ENCODE measurements at regions not wholly inside any gene's neighbourhood (a gene's known extent, or its start where the extent isn't known, plus 50 kb on each side); places are given as distances from the start of the nearest gene placed in this dataset.
"Not testable (repeated sequence)": the region's sequence is repeated elsewhere in the genome, so short reads cannot be mapped to it uniquely, and the experiment has no call there.

DNA sequence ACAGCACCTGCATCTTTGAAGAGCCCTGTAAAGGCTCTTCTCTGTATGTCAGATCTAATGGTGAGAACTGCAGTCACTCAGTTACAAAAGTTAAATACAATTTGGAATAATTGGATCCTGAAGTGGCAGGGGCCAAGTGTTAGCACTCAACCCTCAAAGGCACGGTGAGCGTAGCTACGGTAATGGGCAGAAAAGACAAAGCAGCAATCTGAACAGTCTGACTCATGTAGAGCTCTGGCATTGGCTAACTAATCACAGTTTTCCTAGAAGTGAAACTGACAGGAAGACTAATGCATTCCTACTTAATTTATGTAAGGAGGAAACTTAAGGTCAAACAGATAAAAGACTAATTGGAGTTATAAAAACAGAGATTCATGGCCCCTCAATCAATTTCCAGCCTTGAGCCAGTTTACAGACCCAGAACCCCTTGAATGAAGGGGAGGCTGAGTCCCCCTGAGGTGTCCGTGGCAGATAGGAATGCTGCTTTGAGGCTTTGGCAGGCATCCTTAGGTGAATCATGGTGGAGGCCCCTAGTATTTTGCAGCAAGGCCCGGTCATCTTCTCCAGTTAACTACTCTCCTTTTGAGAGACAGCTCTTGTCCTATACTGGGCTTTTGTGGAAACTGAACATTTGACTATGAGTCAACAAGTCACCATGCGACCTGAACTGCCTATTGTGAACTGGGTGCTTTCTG is 450.7 kb downstream of the ZNF33B start:
- DNase-seq (ENCODE audit: low read depth in 2 of 2): not testable (repeated sequence)

DNA sequence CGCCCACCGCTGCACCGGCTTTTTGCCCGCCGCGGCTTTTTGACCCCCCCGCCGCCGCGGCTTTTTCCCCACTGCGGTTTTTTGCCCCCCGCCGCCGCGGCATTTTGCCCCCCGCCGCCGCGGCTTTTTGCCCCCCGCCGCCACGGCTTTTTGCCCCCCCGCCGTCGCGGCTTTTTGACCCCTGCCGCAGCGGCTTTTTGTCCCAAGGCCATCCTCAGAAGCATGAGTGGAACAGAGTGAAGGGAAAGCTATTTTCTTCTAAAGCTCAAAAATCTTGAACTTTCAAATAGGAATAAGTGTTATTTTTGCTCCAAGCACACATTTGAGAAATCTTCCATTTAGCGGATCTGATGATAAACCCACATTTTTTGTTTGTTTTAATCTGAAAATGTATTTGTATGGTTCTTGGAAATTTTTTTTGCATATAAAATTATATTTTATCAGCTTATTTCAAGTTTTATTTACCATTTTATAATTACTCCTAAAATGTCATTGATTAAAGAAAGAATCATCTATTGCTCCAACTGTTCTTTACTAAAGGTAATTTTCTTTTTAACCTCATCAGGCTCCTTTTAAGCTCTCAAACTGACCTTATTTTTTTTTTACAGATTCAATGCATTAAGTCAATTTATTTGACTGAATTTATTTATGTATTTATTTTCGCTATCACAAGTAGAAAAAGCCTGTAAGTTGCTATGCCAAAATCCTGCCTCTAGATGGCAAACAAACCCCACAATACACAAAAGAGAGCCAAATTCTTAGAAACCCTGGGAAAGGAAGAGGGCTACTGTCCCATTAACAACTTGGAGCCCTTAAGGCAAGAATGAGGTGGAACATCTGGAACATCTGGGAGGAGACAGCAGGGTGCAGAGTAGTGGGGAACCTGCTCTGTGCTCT is 460.3 kb downstream of the ZNF33B start:
- not testable (repeated sequence) for DNase-seq (ENCODE audit: low read depth in 2 of 2)

DNA sequence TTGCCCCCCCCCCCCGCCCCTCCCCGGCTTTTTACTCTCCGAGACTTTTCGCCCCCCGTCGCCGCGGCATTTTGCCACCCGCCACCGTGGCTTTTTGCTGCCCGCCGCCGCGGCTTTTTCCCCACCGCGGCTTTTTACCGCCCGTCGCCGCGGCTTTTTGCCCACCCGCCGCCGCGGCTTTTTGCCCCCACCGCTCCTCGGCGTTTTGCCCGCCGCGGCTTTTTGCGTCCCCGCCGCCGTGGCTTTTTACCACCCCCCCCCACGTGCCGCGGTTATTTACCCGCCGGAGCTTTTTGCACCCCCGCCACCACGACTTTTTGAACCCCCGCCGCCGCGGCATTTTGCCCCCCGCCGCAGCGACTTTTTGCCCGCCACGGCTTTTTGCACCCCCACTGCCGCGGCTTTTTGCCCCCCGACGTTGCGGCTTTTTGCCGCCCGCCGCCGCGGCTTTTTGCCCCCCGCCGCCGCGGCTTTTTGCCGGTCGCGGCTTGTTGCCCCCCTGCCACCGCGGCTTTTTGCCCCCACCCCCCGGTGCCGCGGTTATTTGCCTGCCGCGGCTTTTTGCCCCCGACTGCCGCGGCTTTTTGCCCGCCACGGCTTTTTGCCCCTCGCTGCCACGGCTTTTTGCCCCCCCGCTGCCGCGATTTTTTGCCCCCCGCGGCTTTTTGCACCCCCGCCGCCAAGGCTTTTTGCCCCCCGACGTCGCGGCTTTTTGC is 461.1 kb downstream of the ZNF33B start:
- DNase-seq (ENCODE audit: low read depth in 2 of 2): no peak

DNA sequence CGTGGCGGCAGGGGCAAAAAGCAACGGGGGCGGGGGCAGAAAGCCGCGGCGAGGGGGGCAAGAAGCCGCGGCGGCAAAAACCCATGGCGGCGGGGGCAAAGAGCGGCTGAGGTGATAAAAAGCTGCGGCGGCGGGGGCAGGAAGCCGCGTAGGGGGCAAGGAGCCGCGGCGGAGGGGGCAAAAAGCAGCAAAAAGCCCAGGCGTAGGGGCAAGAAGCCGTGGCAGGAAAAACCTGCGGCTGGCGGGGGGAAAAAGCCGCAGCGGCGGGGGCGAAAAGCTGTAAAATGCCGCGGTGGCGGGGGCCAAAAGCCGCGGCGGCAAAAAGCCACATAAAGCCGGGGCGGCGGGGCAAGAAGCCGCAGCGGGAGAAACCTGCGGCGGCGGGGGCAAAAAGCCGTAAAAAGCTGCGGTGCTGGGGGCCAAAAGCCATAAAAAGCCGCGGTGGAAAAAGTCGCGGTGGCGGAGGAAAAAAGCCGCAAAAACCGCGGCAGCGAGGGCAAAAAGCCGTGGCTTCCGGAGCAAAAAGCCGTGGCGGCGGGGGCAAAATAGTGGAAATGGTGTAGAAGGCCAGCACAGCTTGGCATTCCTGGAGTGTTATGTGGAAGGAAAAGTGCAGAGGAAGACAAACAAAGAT is 487.8 kb downstream of the ZNF33B start:
- no peak for DNase-seq (ENCODE audit: low read depth in 2 of 2)

DNA sequence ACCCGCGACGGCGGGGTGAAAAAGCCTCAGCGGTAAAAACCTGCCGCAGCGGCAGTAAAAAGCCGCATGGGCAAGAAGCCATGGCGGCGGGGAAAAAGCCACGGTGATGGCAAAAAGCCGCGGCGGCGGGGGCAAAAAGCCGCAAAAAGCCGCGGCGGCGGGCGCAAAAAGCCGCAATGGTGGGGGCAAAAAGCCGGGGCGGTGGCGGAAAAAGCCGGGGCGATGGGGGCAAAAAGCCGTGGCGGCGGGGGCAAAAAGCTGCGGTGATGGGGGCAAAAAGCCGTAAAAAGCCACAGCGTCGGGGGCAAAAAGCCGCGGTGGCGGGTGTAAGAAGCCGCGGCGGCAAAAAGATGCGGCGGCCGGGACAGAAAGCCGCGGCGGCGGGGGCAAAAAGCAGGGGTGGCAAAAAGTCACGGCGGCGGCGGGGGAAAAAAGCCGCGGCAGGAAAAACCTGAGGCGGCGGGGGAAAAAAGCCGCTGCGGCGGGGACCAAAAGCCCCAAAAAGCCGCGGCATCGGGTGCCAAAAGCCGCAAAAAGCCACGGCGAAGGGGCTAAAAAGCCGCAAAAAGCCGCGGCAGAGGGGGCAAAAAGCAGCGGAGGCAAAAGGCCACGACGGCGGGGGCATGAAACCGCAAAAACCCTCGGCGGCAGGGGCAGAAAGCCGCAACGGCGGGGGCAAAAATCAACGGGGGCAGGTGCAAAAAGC is 488.5 kb downstream of the ZNF33B start:
- no peak for DNase-seq (ENCODE audit: low read depth in 2 of 2)

DNA sequence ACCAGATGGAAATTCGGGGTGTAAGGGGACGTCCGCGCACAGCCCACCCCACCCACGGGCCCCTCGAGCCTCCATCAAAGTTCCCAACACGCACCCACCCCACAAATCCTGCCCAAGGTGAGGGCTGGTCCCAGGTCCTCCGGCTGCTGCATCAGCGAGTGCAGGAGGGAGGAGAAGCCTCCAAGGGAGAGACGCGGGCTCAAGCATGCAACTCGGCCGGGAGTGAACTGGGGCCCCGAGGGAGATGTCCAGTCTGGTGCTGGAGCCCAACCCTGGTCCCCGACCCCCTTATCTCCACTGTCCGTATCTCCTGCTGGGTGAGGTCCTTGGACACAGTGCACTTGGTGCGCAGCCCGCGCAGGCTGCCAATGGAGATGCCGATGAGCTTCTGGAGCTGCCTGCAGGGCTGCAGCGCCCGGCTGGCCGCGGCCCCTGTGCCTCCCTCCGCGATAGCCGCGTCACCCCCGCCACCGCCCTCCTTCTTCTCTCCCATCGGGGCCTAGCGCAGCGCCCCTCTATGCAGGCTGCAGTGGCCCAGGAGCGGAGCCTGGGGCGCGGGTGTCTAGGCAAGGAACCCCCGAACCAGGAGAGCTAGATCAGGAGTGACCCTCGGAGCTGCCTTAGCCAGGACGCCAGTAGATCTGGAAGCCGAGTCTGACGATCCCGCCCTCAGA is 489.2 kb downstream of the ZNF33B start:
- no peak for DNase-seq (ENCODE audit: low read depth in 2 of 2)

DNA sequence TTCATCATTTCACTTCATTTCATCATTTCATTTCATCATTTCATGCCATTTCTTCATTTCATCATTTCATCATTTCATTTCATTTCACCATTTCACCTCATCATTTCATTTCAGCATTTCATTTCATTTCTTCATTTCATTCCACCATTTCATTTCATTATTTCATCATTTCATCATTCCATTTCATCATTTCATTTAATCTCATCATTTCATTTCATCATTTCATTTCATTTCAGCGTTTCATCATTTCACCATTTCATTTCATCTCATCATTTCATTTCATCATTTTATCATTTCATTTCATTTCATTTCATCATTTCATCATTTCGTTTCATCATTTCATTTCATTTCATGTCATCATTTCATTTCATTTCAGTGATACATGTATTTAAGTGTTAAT is 492.2 kb downstream of the ZNF33B start:
- DNase-seq (ENCODE audit: low read depth in 2 of 2): not testable (repeated sequence)

DNA sequence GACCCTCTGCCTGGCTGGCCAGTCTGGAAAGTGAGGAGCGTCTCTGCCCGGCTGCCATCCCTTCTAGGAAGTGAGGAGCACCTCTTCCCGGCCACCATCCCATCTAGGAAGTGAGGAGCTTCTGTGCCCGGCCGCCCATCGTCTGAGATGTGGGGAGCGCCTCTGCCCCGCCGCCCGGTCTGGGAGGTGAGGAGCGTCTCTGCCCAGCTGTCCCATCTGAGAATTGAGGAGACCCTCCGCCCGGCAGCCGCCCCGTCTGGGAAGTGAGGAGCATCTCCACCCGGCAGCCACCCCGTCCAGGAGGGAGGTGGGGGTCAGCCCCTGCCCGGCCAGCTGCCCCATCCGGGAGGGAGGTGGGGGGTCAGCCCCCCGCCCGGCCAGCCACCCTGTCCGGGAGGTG is 500.3 kb downstream of the ZNF33B start:
- not testable (repeated sequence) for DNase-seq (ENCODE audit: low read depth in 2 of 2)

DNA sequence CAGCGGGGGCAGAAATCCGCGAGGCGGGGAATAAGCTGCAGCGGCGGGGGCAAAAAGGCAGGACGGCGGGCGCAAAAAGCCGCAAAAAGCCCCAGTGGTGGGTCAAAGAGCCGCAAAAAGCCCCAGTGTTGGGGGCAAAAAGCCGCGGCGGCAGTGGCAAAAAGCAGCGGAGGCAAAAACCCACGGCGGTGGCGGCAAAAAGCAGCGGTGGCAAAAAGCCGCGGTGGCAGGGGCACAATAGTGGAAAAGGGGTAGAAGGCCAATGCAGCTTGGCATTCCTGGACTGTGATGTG is 525.3 kb downstream of the ZNF33B start:
- DNase-seq (ENCODE audit: low read depth in 2 of 2): no peak

DNA sequence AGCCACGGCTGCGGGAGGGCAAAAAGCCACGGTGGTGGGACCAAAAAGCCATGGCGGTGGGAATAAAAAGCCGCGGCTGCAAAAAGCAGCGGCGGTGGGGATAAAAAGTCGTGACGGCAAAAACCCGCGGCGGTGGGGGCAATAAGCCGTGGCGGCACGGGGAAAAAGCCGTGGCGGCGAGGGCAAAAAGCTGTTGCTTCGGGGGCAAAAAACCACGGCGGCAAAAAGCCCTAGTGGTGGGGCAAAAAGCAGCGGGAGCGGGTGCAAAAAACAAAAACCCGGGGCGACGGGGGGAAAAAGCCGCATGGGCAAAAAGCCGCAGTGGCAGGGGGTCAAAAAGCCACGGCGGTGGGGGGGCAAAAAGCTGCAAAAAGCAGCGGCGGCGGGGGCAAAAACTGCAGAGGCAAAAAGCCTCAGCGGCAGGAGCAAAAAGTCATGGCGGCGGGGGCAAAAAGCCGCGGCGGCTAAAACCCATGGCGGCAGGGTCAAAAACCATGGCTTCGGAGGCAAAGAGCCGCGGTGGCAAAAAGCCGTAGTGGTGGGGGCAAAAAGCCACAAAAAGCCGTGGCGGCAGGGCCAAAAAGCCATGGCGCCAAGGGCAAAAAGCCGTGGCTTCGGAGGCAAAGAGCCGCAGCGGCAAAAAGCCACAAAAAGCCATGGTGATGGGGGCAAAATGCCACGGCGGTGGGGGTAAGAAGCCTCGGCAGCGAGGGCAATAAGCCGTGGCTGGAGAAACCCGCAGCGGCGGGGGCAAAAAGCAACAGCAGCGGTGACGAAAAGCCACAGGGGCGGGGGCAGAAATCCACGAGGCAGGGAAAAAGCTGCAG is 525.8 kb downstream of the ZNF33B start:
- no peak for DNase-seq (ENCODE audit: low read depth in 2 of 2)

DNA sequence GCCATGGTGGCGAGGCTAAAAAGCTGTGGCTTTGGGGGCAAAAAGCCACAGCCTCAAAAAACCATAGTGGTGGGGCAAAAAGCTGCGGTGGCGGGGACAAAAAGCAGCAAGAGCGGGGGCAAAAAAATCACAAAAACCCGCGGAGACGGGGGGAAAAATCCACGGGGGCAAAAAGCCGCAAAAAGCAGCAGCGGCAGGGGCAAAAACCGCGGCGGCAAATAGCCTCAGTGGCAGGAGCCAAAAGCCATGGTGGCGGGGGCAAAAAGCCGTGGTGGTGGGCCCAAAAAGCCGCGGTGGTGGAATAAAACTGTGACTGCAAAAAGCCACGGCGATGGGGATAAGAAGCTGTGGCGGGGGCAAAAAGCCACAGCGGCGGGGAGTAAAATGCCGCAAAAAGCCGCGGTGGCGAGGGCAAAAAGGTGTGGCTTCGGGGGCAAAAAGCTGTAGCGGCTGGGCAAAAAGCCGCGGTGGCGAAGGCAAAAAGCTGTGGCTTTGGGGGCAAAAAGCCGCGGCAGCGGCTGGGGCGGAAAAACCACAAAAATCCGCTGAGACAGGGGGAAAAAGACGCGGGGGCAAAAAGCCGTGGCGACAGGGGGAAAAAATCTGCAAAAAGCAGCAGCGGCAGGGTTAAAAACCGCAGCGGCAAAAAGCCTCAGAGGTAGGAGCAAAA is 526.6 kb downstream of the ZNF33B start:
- no peak for DNase-seq (ENCODE audit: low read depth in 2 of 2)

DNA sequence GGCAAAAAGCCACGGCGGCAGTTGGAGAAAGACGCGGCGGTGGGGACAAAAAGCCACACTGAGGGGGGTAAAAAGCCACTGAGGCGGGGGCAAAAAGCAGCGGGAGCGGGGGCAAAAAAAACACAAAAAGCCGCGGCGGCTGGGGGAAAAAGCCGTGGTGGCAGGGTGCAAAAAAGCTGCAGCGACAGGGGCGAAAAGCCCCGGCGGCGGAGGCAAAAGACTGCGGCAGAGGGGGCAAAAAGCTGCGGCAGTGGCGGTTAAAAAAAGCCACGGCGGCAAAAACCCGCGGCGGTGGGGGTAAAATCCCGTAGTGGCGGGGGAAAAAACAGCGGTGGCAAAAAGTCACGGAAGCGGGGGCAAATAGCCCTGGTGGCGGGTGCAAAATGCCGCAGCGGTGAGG is 527.3 kb downstream of the ZNF33B start:
- DNase-seq (ENCODE audit: low read depth in 2 of 2): no peak

Data from stimulated activated CD4-positive, alpha-beta T cell treated with anti-CD3 and anti-CD28 coated beads, Interleukin-12 subunit alpha, Interleukin-12 subunit beta, amount 100 ng/mL, for 24 hours (primary cell).